ENCODE measurements at regions not wholly inside any gene's neighbourhood (a gene's known extent, or its start where the extent isn't known, plus 50 kb on each side); places are given as distances from the start of the nearest gene placed in this dataset.
"Not testable (repeated sequence)": the region's sequence is repeated elsewhere in the genome, so short reads cannot be mapped to it uniquely, and the experiment has no call there.

GRCh38 chr10:121690152-121690848, 92.1 kb upstream of the FGFR2 start:
- no peak for DNase-seq

- no peak for DNase-seq
Measured at GRCh38 chr10:121687095-121687813, 89.0 kb upstream of the FGFR2 start.

- no peak for DNase-seq
Measured at GRCh38 chr10:121684276-121684675, 86.0 kb upstream of the FGFR2 start.

GRCh38 chr10:121683816-121684215, 85.6 kb upstream of the FGFR2 start:
- no peak for DNase-seq

- DNase-seq: no peak
Measured at GRCh38 chr10:121683366-121683765, 85.1 kb upstream of the FGFR2 start.

- DNase-seq: no peak
Measured at GRCh38 chr10:121681997-121682687, 83.9 kb upstream of the FGFR2 start.

- no peak for DNase-seq
Measured at GRCh38 chr10:121680879-121681655, 82.8 kb upstream of the FGFR2 start.

GRCh38 chr10:121679916-121680315, 81.7 kb upstream of the FGFR2 start:
- no peak for DNase-seq

- no peak for DNase-seq
Measured at GRCh38 chr10:121678631-121679174, 80.5 kb upstream of the FGFR2 start.

GRCh38 chr10:121677880-121678279, 79.6 kb upstream of the FGFR2 start:
- DNase-seq: no peak

GRCh38 chr10:121675344-121675743, 77.1 kb upstream of the FGFR2 start:
- DNase-seq: no peak

GRCh38 chr10:121674885-121675284, 76.6 kb upstream of the FGFR2 start:
- no peak for DNase-seq

GRCh38 chr10:121672733-121673132, 74.5 kb upstream of the FGFR2 start:
- no peak for DNase-seq

- DNase-seq: not testable (repeated sequence)
Measured at GRCh38 chr10:121669840-121670239, 71.6 kb upstream of the FGFR2 start.

GRCh38 chr10:121669028-121669374, 70.8 kb upstream of the FGFR2 start:
- no peak for DNase-seq

GRCh38 chr10:121668314-121669027, 70.2 kb upstream of the FGFR2 start:
- no peak for DNase-seq

- no peak for DNase-seq
Measured at GRCh38 chr10:121667948-121668313, 69.7 kb upstream of the FGFR2 start.

GRCh38 chr10:121665809-121666208, 67.6 kb upstream of the FGFR2 start:
- DNase-seq: no peak

GRCh38 chr10:121664671-121665070, 66.4 kb upstream of the FGFR2 start:
- DNase-seq: no peak

- no peak for DNase-seq
Measured at GRCh38 chr10:121662945-121663917, 65.0 kb upstream of the FGFR2 start.

- no peak for DNase-seq
Measured at GRCh38 chr10:121662531-121662930, 64.3 kb upstream of the FGFR2 start.

Measured in NCI-H187 (cell line).